ENCODE measurements at regions not wholly inside any gene's neighbourhood (a gene's known extent, or its start where the extent isn't known, plus 50 kb on each side); places are given as distances from the start of the nearest gene placed in this dataset.

DNA sequence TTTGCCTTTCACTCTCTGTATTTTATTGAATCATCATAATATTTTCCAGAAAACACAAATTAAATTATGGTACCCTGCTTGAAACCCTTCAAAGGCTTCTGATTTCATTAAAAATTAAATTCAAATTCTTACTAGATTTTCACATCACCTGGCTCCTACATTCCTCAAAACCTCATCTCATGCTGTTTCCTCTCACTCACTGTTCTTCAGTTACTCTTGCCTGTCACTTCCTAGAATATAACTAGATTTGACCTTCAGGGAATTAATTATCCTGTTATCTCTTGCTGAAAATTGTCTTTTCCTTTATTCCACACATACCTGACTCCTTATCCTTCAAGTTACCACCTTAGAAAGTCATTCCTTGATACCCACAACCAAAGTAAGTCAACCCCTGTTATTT is 2294.7 kb downstream of the PCDH9 start:
- no peak for TF ChIP-seq EZH2 (optimal IDR thresholded peaks at IDR 0.05; ENCODE audit: low read depth, low read length)
- TF ChIP-seq, protein P1, sequence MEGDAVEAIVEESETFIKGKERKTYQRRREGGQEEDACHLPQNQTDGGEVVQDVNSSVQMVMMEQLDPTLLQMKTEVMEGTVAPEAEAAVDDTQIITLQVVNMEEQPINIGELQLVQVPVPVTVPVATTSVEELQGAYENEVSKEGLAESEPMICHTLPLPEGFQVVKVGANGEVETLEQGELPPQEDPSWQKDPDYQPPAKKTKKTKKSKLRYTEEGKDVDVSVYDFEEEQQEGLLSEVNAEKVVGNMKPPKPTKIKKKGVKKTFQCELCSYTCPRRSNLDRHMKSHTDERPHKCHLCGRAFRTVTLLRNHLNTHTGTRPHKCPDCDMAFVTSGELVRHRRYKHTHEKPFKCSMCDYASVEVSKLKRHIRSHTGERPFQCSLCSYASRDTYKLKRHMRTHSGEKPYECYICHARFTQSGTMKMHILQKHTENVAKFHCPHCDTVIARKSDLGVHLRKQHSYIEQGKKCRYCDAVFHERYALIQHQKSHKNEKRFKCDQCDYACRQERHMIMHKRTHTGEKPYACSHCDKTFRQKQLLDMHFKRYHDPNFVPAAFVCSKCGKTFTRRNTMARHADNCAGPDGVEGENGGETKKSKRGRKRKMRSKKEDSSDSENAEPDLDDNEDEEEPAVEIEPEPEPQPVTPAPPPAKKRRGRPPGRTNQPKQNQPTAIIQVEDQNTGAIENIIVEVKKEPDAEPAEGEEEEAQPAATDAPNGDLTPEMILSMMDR (IDR thresholded peaks at IDR 0.05; ENCODE audit: low read length), result no peak
- no peak for TF ChIP-seq EZH2phosphoT487 (IDR thresholded peaks at IDR 0.05; ENCODE audit: low read length)

All from MM.1S (cell line).